Thyroid gland (tissue), 4 donors: ENCODE measurements at regions not wholly inside any gene's neighbourhood (a gene's known extent, or its start where the extent isn't known, plus 50 kb on each side); places are given as distances from the start of the nearest gene placed in this dataset.

Experiments used
- CTCF ChIP-seq, 6 experiments: fragments of 200-600 bp in 3 of 6; fragments of 450-650 bp in 3 of 6; sonication (generic) in 3 of 6; IDR thresholded peaks; one replicate each; pipeline ENCODE4 v1.5.1; 2016 to 2019; ENCODE audit warnings: antibody characterized with exemption in 6 of 6, mild to moderate bottlenecking in 2 of 6, inconsistent platforms in 1 of 6, moderate library complexity in 1 of 6
- POLR2A ChIP-seq, 2 donors: fragments of 450-650 bp; IDR thresholded peaks; one replicate each; pipeline ENCODE4 v1.6.1; 2017; ENCODE audit warnings: antibody characterized with exemption in 2 of 2, mild to moderate bottlenecking in 2 of 2, moderate library complexity in 1 of 2

GRCh38 chr18:70553245-70553935 lies 264.5 kb downstream of the SOCS6 start:
- TF ChIP-seq POLR2A (IDR thresholded peaks at IDR 0.05) (no peak), CTCF (IDR thresholded peaks at IDR 0.05) (no peak)
